Testis (tissue), 2 donors: ENCODE measurements at regions not wholly inside any gene's neighbourhood (a gene's known extent, or its start where the extent isn't known, plus 50 kb on each side); places are given as distances from the start of the nearest gene placed in this dataset.

Experiments used
- DNase-seq: peaks from one replicate; pipeline ENCODE4 v3.0.0-alpha.2; 2019
- H3K27ac ChIP-seq, 2 donors: fragments of 200-600 bp; sonication (generic); one replicate each; pipeline ENCODE4 v1.5.1; 2019
- H3K27me3 ChIP-seq: fragments of 200-600 bp; sonication (generic); one replicate; pipeline ENCODE4 v1.5.1; 2019
- H3K36me3 ChIP-seq: fragments of 200-600 bp; sonication (generic); one replicate; pipeline ENCODE4 v1.5.1; 2017; ENCODE audit warnings: low read depth; ENCODE audit errors: missing control alignments
- H3K4me1 ChIP-seq: fragments of 200-600 bp; sonication (generic); one replicate; pipeline ENCODE4 v1.5.1; 2019
- H3K4me3 ChIP-seq, 2 donors: fragments of 200-600 bp; sonication (generic); one replicate each; pipeline ENCODE4 v1.5.1; 2017 to 2019
- H3K9me3 ChIP-seq: fragments of 200-600 bp; sonication (generic); one replicate; pipeline ENCODE4 v1.5.1; 2017
- CTCF ChIP-seq, 3 experiments: fragments of 450-650 bp in 2 of 3; fragments of 200-600 bp in 1 of 3; sonication (generic) in 1 of 3; IDR thresholded peaks; one replicate each; pipeline ENCODE4 v1.5.1; 2016 to 2019; ENCODE audit warnings: antibody characterized with exemption in 3 of 3, mild to moderate bottlenecking in 2 of 3, moderate library complexity in 1 of 3
- POLR2A ChIP-seq: fragments of 450-650 bp; IDR thresholded peaks from one replicate; pipeline ENCODE4 v1.6.1; 2017; ENCODE audit warnings: antibody characterized with exemption, mild to moderate bottlenecking, moderate library complexity
- WGBS, 2 donors: methylation state at CpG; one replicate each; pipeline ENCODE4 v1.1.5; 2018; 5-methylcytosine and 5-hydroxymethylcytosine counted together
- intact Hi-C: fragments of 100-400 bp; cut with DNase I; formaldehyde crosslinking; loops from one replicate; pipeline ENCODE4 v1.15.1; 2023; ENCODE audit warnings: low total_unique reads

- Histone ChIP-seq H3K4me3 (no peak overlapping the region), H3K4me1 (no peaks in the 10 kb centered on the region), H3K27ac (no peak overlapping the region), H3K36me3 (no peaks in the 10 kb centered on the region), H3K9me3 (no peaks in the 10 kb centered on the region), H3K27me3 (no peaks in the 10 kb centered on the region)
- TF ChIP-seq CTCF (IDR thresholded peaks at IDR 0.05): no peak
- no peak for TF ChIP-seq POLR2A
- intact Hi-C loops: no loop called here
- 89 to 98% methylated on average over 3 of the region's 3 CpGs for WGBS, 2 donors
- no peak for DNase-seq
These were observed 117.0 kb upstream of the HS3ST1 start for GRCh38 chr4:11545651-11546050.

DNA sequence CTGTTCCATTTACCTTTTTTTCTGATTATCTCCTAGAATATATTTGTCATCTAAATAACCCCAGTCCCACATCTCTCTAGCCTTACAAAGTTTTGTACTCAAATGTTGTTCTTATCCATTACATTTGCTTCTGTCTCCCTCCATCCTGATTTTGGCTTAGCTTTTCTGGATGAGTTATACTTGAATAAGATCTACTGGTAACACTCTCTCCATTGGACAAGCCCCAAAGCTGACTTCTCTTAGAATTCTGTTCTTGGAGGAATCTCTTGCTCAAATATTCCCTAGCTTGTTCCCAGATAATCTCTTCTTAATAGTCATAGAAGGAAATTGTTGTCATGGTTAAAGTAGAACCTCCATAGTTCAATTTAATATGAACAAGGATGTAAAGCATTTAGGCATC is 115.5 kb upstream of the HS3ST1 start:
- no peaks in the 10 kb centered on the region for H3K36me3 ChIP-seq
- no peak overlapping the region for H3K27ac ChIP-seq
- no peaks in the 10 kb centered on the region for H3K27me3 ChIP-seq
- intact Hi-C loops: no loop called here
- no peaks in the 10 kb centered on the region for H3K4me1 ChIP-seq
- no peaks in the 10 kb centered on the region for H3K9me3 ChIP-seq
- TF ChIP-seq POLR2A: no peak
- no peak for DNase-seq
- H3K4me3 ChIP-seq: no peak overlapping the region

- WGBS, 2 donors: 32 to 37% methylated on average over 2 of the region's 2 CpGs
- intact Hi-C loops: no loop called here
- no peak for DNase-seq
These were observed 115.0 kb upstream of the HS3ST1 start for GRCh38 chr4:11543706-11544105.

GRCh38 chr4:11542952-11543351 is 114.3 kb upstream of the HS3ST1 start:
- H3K27me3 ChIP-seq: no peaks in the 10 kb centered on the region
- H3K4me1 ChIP-seq: no peaks in the 10 kb centered on the region
- no peak for DNase-seq
- no peaks in the 10 kb centered on the region for H3K9me3 ChIP-seq
- WGBS, 2 donors: 92% methylated on average over 2 of the region's 2 CpGs
- TF ChIP-seq CTCF (IDR thresholded peaks at IDR 0.05) (no peak), POLR2A (no peak)
- H3K27ac ChIP-seq: no peak overlapping the region
- no peaks in the 10 kb centered on the region for H3K36me3 ChIP-seq
- H3K4me3 ChIP-seq: no peak overlapping the region
- intact Hi-C loops: no loop called here

More at GRCh38 chr4:11543706-11544105, 115.0 kb upstream of the HS3ST1 start:
- no peaks in the 10 kb centered on the region for H3K36me3 ChIP-seq
- H3K4me3 ChIP-seq: no peak overlapping the region
- TF ChIP-seq POLR2A (no peak), CTCF (IDR thresholded peaks at IDR 0.05) (no peak)
- no peaks in the 10 kb centered on the region for H3K4me1 ChIP-seq
- H3K27me3 ChIP-seq: no peaks in the 10 kb centered on the region
- H3K27ac ChIP-seq: no peak overlapping the region
- no peaks in the 10 kb centered on the region for H3K9me3 ChIP-seq

- Histone ChIP-seq H3K9me3 (no peaks in the 10 kb centered on the region), H3K27ac (no peak overlapping the region), H3K36me3 (no peaks in the 10 kb centered on the region), H3K4me3 (no peak overlapping the region), H3K27me3 (no peaks in the 10 kb centered on the region), H3K4me1 (no peaks in the 10 kb centered on the region)
- TF ChIP-seq CTCF (IDR thresholded peaks at IDR 0.05): no peak
- TF ChIP-seq POLR2A: no peak
- intact Hi-C loops: no loop called here
- no peak for DNase-seq
- WGBS, 2 donors: 52 to 55% methylated on average over 4 of the region's 4 CpGs
These were observed 109.2 kb upstream of the HS3ST1 start for GRCh38 chr4:11537846-11538245.
